Thyroid gland (tissue), 4 donors: ENCODE measurements at regions not wholly inside any gene's neighbourhood (a gene's known extent, or its start where the extent isn't known, plus 50 kb on each side); places are given as distances from the start of the nearest gene placed in this dataset.

Experiments used
- CTCF ChIP-seq, 6 experiments: fragments of 200-600 bp in 3 of 6; fragments of 450-650 bp in 3 of 6; sonication (generic) in 3 of 6; IDR thresholded peaks; one replicate each; pipeline ENCODE4 v1.5.1; 2016 to 2019; ENCODE audit warnings: antibody characterized with exemption in 6 of 6, mild to moderate bottlenecking in 2 of 6, inconsistent platforms in 1 of 6, moderate library complexity in 1 of 6
- POLR2A ChIP-seq, 2 donors: fragments of 450-650 bp; IDR thresholded peaks; one replicate each; pipeline ENCODE4 v1.6.1; 2017; ENCODE audit warnings: antibody characterized with exemption in 2 of 2, mild to moderate bottlenecking in 2 of 2, moderate library complexity in 1 of 2

GRCh38 chr10:84935772-84936171 is 607.4 kb downstream of the CCSER2 start:
- TF ChIP-seq CTCF (IDR thresholded peaks at IDR 0.05) (no peak), POLR2A (IDR thresholded peaks at IDR 0.05) (no peak)
